T-cell (primary cell): ENCODE measurements at regions not wholly inside any gene's neighbourhood (a gene's known extent, or its start where the extent isn't known, plus 50 kb on each side); places are given as distances from the start of the nearest gene placed in this dataset.

Experiments used
- ATAC-seq, 4 experiments: fragments of 200-7000 bp in 3 of 4; fragments of 150-1000 bp in 1 of 4; cut with Tn5 transposase; replicated peaks in 1 of 4; 1 replicate in 3 of 4; 2 replicates in 1 of 4; pipeline ENCODE4 v1.10.0; 2021; ENCODE audit warnings: moderate library complexity in 3 of 4, mild to moderate bottlenecking in 2 of 4, moderate number of reproducible peaks in 1 of 4
- CTCF ChIA-PET, 2 donors: fragments of 300-600 bp; sonication (Branson Sonifier 250); formaldehyde crosslinking; loops; one replicate each; lab custom pipeline; 2022; ENCODE audit warnings: antibody characterized with exemption in 2 of 2; lab: Charles Lee
- POLR2A ChIA-PET, 2 donors: fragments of 300-600 bp; sonication (Branson Sonifier 250); formaldehyde crosslinking; loops; one replicate each; lab custom pipeline; 2022; ENCODE audit warnings: antibody characterized with exemption in 2 of 2; lab: Charles Lee
- DNase-seq, 35 experiments: peaks; one replicate each; pipeline versions ENCODE4 v3.0.0 to v3.0.0-alpha.2; 2013 to 2023
- H3K27ac ChIP-seq: one replicate; pipeline ENCODE4 v1.5.1; 2013; ENCODE audit warnings: low read length
- H3K27me3 ChIP-seq, 2 experiments: replicated peaks in 1 of 2; 1 replicate in 1 of 2; 2 replicates in 1 of 2; pipeline versions ENCODE4 v1.6.1 to v1.7.0; 2013; ENCODE audit warnings: low read length in 1 of 2, mixed read lengths in 1 of 2; ENCODE audit not compliant: control insufficient read depth in 2 of 2, insufficient read depth in 2 of 2; ENCODE audit errors: extremely low read depth in 1 of 2
- H3K36me3 ChIP-seq, 2 donors: 1 replicate in 1 of 2; 2 replicates in 1 of 2; pipeline versions ENCODE4 v1.6.1 to v1.7.0; 2013; ENCODE audit warnings: low read length in 1 of 2; ENCODE audit not compliant: control insufficient read depth in 2 of 2, insufficient read depth in 1 of 2; ENCODE audit errors: extremely low read depth in 1 of 2
- H3K4me1 ChIP-seq, 2 experiments: 1 replicate in 1 of 2; 2 replicates in 1 of 2; pipeline versions ENCODE4 v1.6.1 to v1.7.0; 2013; ENCODE audit warnings: low read length in 2 of 2, mixed read lengths in 1 of 2; ENCODE audit not compliant: insufficient read depth in 2 of 2, control insufficient read depth in 1 of 2; ENCODE audit errors: extremely low read depth in 1 of 2
- H3K4me3 ChIP-seq, 2 donors: 1 replicate in 1 of 2; 2 replicates in 1 of 2; pipeline versions ENCODE4 v1.5.1 to v1.7.0; 2013; ENCODE audit warnings: mild to moderate bottlenecking in 2 of 2, low read length in 1 of 2, moderate library complexity in 1 of 2; ENCODE audit not compliant: control insufficient read depth in 1 of 2; ENCODE audit errors: extremely low read depth in 1 of 2
- H3K9me3 ChIP-seq: 2 replicates; pipeline ENCODE4 v1.7.0; 2013
- H3K27ac Mint-ChIP-seq, 2 donors: one replicate each; pipeline ENCODE4 v1.8.0; 2020 to 2021; ENCODE audit warnings: mild to moderate bottlenecking in 2 of 2, mixed read lengths in 2 of 2
- H3K27me3 Mint-ChIP-seq, 2 donors: one replicate each; pipeline ENCODE4 v1.8.0; 2021 to 2022; ENCODE audit warnings: mixed read lengths in 2 of 2
- H3K36me3 Mint-ChIP-seq: one replicate; pipeline ENCODE4 v1.8.0; 2021; ENCODE audit warnings: mixed read lengths
- H3K4me1 Mint-ChIP-seq, 3 donors: one replicate each; pipeline ENCODE4 v1.8.0; 2020 to 2022; ENCODE audit warnings: mixed read lengths in 3 of 3, mild to moderate bottlenecking in 1 of 3
- H3K4me3 Mint-ChIP-seq, 3 donors: one replicate each; pipeline ENCODE4 v1.8.0; 2020 to 2022; ENCODE audit warnings: mild to moderate bottlenecking in 3 of 3, mixed read lengths in 3 of 3, moderate library complexity in 3 of 3
- H3K9me3 Mint-ChIP-seq, 3 donors: one replicate each; pipeline ENCODE4 v1.8.0; 2020 to 2022; ENCODE audit warnings: mixed read lengths in 3 of 3
- WGBS: methylation state at CpG from one replicate; pipeline ENCODE4 v1.1.5; 2013; ENCODE audit warnings: missing lambda C conversion rate; ENCODE audit not compliant: insufficient coverage; 5-methylcytosine and 5-hydroxymethylcytosine counted together

DNA sequence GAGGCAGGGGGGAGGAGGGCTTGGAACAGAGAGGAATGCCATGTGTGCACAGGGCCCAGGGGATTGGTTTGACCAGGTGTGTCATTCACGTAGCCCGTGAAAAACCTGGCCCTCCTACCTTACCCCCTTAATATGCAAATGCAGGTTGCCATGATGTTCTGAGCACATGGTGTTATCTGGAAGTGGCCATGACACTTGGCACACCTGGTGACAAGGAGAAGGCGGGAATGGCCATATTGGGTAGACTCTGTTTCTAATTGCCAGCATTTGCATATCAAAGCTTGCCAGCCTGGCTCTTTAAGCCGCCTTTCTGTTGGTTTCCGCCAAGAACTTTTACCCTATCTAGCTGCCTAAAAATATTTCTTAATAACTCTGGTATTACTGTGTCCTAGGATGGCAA, 202.1 kb upstream of the DPH6 start:
- H3K36me3 ChIP-seq = no peaks in the 10 kb centered on the region
- Mint-ChIP-seq H3K9me3 (peaks cover 0 to 7% (median 1%) of the 10 kb centered on the region in 3 donors), H3K27ac (no peak overlapping the region), H3K36me3 (no peaks in the 10 kb centered on the region), H3K27me3 (peaks cover 12 to 23% of the 10 kb centered on the region in 2 donors), H3K4me3 (no peak overlapping the region), H3K4me1 (peaks cover 0 to 3% (median 0%) of the 10 kb centered on the region in 3 donors)
- DNase-seq (no peak), ATAC-seq (no peak)
- peaks cover 0 to 3% of the 10 kb centered on the region in 2 experiments for H3K4me1 ChIP-seq
- no peaks in the 10 kb centered on the region for H3K9me3 ChIP-seq
- no peak overlapping the region for H3K4me3 ChIP-seq
- no peaks in the 10 kb centered on the region for H3K27me3 ChIP-seq
- WGBS = no CpG with 5 or more reads among the region's 5 CpGs
- POLR2A ChIA-PET = no interaction called here
- no peak overlapping the region for H3K27ac ChIP-seq
- CTCF ChIA-PET = interaction anchor here in 1 of 2 donors (0.8 kb wide), 1 partner anchor 62 kb away, joined by 3 read pairs; no protein-coding TSS in a partner anchor

DNA sequence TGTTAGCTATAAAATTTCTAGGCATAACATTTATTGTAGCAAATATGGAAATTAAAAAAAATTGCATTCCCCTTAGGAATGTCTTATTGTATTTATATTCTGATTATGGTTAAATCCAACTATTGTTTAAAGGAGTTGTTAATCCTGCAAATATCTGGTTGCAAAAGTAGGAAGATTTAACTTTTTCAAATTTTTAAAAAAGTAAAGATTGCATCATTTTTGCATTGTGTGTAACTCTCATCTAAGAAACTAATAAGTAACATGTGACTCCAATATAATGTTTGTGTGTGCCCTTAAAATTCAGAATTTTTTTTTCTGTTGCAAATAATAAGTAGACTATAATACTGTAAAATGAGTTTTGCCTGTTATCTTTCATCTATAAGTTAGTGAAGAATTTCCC, 204.1 kb upstream of the DPH6 start:
- Mint-ChIP-seq H3K36me3 (no peaks in the 10 kb centered on the region), H3K4me1 (peaks cover 0 to 3% (median 0%) of the 10 kb centered on the region in 3 donors), H3K27ac (no peak overlapping the region), H3K9me3 (no peaks in the 10 kb centered on the region), H3K27me3 (peaks cover 12 to 16% of the 10 kb centered on the region in 2 donors), H3K4me3 (no peak overlapping the region)
- Histone ChIP-seq H3K4me1 (peaks cover 0 to 3% of the 10 kb centered on the region in 2 experiments), H3K27ac (no peak overlapping the region), H3K4me3 (no peak overlapping the region), H3K27me3 (no peaks in the 10 kb centered on the region), H3K9me3 (no peaks in the 10 kb centered on the region), H3K36me3 (no peaks in the 10 kb centered on the region)
- no peak for DNase-seq
- CTCF ChIA-PET = interaction anchor here in 1 of 2 donors (0.7 kb wide), 1 partner anchor 10 kb away, joined by 3 read pairs; no protein-coding TSS in a partner anchor
- POLR2A ChIA-PET = no interaction called here
- ATAC-seq = no peak

GRCh38 chr15:35751413-35752133, 205.6 kb upstream of the DPH6 start:
- ChIA-PET POLR2A (no interaction called here), CTCF (interaction anchor here (0.6 to 1.4 kb wide), 4 partner anchors 14 to 646 kb away, joined by 3 to 5 read pairs (median 4); no protein-coding TSS in a partner anchor)
- 71% methylated on average over 3 of the region's 14 CpGs for WGBS
- Mint-ChIP-seq H3K27me3 (peaks cover 10 to 16% of the 10 kb centered on the region in 2 donors), H3K36me3 (no peaks in the 10 kb centered on the region), H3K4me3 (no peak overlapping the region), H3K4me1 (peaks cover 0 to 3% (median 0%) of the 10 kb centered on the region in 3 donors), H3K27ac (no peak overlapping the region), H3K9me3 (no peaks in the 10 kb centered on the region)
- Histone ChIP-seq H3K27ac (no peak overlapping the region), H3K4me3 (no peak overlapping the region), H3K4me1 (peaks cover 0 to 3% of the 10 kb centered on the region in 2 experiments), H3K36me3 (no peaks in the 10 kb centered on the region), H3K9me3 (no peaks in the 10 kb centered on the region), H3K27me3 (no peaks in the 10 kb centered on the region)
- DNase-seq = peak in 21 of 35 experiments; percentile 1 to 52 (median 10)
- no peak for ATAC-seq

- H3K36me3 ChIP-seq = no peaks in the 10 kb centered on the region
- no peak for ATAC-seq
- Mint-ChIP-seq H3K27me3 (peaks cover 6 to 12% of the 10 kb centered on the region in 2 donors), H3K4me3 (no peak overlapping the region), H3K36me3 (no peaks in the 10 kb centered on the region), H3K27ac (no peak overlapping the region), H3K9me3 (no peaks in the 10 kb centered on the region), H3K4me1 (peaks cover 0 to 3% (median 0%) of the 10 kb centered on the region in 3 donors)
- POLR2A ChIA-PET = no interaction called here
- no peak for DNase-seq
- no peak overlapping the region for H3K4me3 ChIP-seq
- 80% methylated on average over 1 of the region's 5 CpGs for WGBS
- H3K27me3 ChIP-seq = no peaks in the 10 kb centered on the region
- H3K27ac ChIP-seq = no peak overlapping the region
- H3K4me1 ChIP-seq = peaks cover 0 to 3% of the 10 kb centered on the region in 2 experiments
- no peaks in the 10 kb centered on the region for H3K9me3 ChIP-seq
- CTCF ChIA-PET = interaction anchor here (0.6 to 1.4 kb wide), 3 partner anchors 15 to 645 kb away, joined by 3 to 5 read pairs (median 5); no protein-coding TSS in a partner anchor
Observed at GRCh38 chr15:35752134-35752466, 206.1 kb upstream of the DPH6 start.

DNA sequence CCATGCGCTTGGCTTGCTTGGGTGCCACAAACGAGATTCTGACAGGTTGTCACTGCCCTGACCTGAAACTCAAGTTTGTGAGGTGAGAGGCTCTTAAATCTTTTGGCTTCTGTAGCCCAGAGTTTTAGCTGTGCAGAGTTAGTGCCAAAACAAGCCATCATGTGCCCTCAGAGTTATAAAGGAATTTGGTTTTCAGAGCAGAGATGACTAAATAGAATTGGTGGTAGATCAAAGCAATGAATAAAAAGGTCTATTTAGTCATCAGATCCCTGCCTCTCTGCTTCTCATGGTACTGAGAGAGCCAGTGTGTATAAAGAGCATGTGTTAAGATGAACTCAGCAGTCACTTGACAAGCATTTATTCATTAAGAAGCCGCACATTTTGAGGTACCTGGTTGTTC, 207.5 kb upstream of the DPH6 start:
- DNase-seq (no peak), ATAC-seq (no peak)
- peaks cover 0 to 3% of the 10 kb centered on the region in 2 experiments for H3K4me1 ChIP-seq
- Mint-ChIP-seq H3K27me3 (peaks cover 1 to 11% of the 10 kb centered on the region in 2 donors), H3K27ac (no peak overlapping the region), H3K36me3 (no peaks in the 10 kb centered on the region), H3K4me3 (no peak overlapping the region), H3K9me3 (no peaks in the 10 kb centered on the region), H3K4me1 (peaks cover 0 to 3% (median 0%) of the 10 kb centered on the region in 3 donors)
- no peak overlapping the region for H3K4me3 ChIP-seq
- ChIA-PET CTCF (no interaction called here), POLR2A (no interaction called here)
- no peak overlapping the region for H3K27ac ChIP-seq
- H3K9me3 ChIP-seq = no peaks in the 10 kb centered on the region
- no peaks in the 10 kb centered on the region for H3K27me3 ChIP-seq
- WGBS = 61% methylated on average over 2 of the region's 3 CpGs
- no peaks in the 10 kb centered on the region for H3K36me3 ChIP-seq

GRCh38 chr15:35755237-35755802, 209.4 kb upstream of the DPH6 start:
- Histone ChIP-seq H3K9me3 (no peaks in the 10 kb centered on the region), H3K27ac (no peak overlapping the region), H3K4me1 (peaks cover 0 to 3% of the 10 kb centered on the region in 2 experiments), H3K4me3 (no peak overlapping the region), H3K36me3 (no peaks in the 10 kb centered on the region), H3K27me3 (no peaks in the 10 kb centered on the region)
- DNase-seq (no peak), ATAC-seq (no peak)
- no CpG with 5 or more reads among the region's 2 CpGs for WGBS
- Mint-ChIP-seq H3K4me1 (peaks cover 0 to 3% (median 0%) of the 10 kb centered on the region in 3 donors), H3K9me3 (no peaks in the 10 kb centered on the region), H3K27me3 (peaks cover 3 to 15% of the 10 kb centered on the region in 2 donors), H3K36me3 (no peaks in the 10 kb centered on the region), H3K27ac (no peak overlapping the region), H3K4me3 (no peak overlapping the region)
- ChIA-PET POLR2A (no interaction called here), CTCF (no interaction called here)
